HepG2 (cell line): ENCODE measurements at regions not wholly inside any gene's neighbourhood (a gene's known extent, or its start where the extent isn't known, plus 50 kb on each side); places are given as distances from the start of the nearest gene placed in this dataset.

Source experiments
- JUND ChIP-seq: sonication (generic); formaldehyde crosslinking; IDR thresholded peaks from 2 replicates; pipeline ENCODE4 v1.8.0; 2022; ENCODE audit warnings: mild to moderate bottlenecking, missing genetic modification reagents
- MTF2 ChIP-seq: sonication (generic); formaldehyde crosslinking; IDR thresholded peaks from 2 replicates; pipeline ENCODE4 v1.5.0; 2020; ENCODE audit warnings: missing genetic modification reagents, borderline replicate concordance
- REPIN1 ChIP-seq: sonication (generic); formaldehyde crosslinking; IDR thresholded peaks from 2 replicates; pipeline ENCODE4 v1.8.0; 2022; ENCODE audit warnings: missing genetic modification reagents, low read depth, mild to moderate bottlenecking, borderline replicate concordance
- ZNF747 ChIP-seq: sonication (generic); formaldehyde crosslinking; IDR thresholded peaks from 2 replicates; pipeline ENCODE4 v1.8.1; 2023; ENCODE audit warnings: missing genetic modification reagents, mild to moderate bottlenecking, borderline replicate concordance
- ZNF792 ChIP-seq: IDR thresholded peaks from 2 replicates; pipeline ENCODE4 v1.6.1; 2016
- TF ChIP-seq, protein P1 (sequence below): sonication (generic); formaldehyde crosslinking; IDR thresholded peaks from 2 replicates; pipeline ENCODE4 v1.5.0; 2020; ENCODE audit warnings: mild to moderate bottlenecking, missing genetic modification reagents, moderate library complexity
- TF ChIP-seq, protein P2 (sequence below): sonication (generic); formaldehyde crosslinking; IDR thresholded peaks from 2 replicates; pipeline ENCODE4 v1.4.0; 2020; ENCODE audit warnings: missing genetic modification reagents, borderline replicate concordance

DNA sequence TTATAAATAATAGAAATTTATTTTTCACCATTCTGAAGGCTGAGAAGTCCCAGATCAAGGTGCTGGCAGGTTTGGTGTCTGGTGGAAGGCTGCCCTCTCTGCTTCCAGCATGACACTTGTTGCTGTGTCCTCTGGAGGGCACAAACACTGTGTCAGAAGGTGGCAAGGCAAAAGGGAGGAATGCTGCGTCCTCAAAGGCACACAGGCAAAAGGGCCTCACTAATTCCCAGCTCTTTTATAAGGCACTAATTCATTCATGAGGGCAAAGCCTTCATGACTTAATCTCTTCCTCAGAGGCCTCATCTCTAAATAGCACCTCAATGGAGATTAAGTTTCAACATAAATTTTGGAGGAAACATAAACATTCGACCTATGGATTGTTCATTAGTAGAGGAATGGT, 209.5 kb upstream of the SMLR1 start:
- TF ChIP-seq ZNF747 (CRISPR knock-in tag) (no peak), MTF2 (CRISPR knock-in tag) (no peak), REPIN1 (CRISPR knock-in tag) (no peak), ZNF792 (CRISPR knock-in tag) (no peak), JUND (CRISPR knock-in tag) (no peak)
- TF ChIP-seq, protein P1, sequence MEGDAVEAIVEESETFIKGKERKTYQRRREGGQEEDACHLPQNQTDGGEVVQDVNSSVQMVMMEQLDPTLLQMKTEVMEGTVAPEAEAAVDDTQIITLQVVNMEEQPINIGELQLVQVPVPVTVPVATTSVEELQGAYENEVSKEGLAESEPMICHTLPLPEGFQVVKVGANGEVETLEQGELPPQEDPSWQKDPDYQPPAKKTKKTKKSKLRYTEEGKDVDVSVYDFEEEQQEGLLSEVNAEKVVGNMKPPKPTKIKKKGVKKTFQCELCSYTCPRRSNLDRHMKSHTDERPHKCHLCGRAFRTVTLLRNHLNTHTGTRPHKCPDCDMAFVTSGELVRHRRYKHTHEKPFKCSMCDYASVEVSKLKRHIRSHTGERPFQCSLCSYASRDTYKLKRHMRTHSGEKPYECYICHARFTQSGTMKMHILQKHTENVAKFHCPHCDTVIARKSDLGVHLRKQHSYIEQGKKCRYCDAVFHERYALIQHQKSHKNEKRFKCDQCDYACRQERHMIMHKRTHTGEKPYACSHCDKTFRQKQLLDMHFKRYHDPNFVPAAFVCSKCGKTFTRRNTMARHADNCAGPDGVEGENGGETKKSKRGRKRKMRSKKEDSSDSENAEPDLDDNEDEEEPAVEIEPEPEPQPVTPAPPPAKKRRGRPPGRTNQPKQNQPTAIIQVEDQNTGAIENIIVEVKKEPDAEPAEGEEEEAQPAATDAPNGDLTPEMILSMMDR (CRISPR knock-in tag): peak; percentile 32; the same call in 1 of the 2 replicates
- TF ChIP-seq, protein P2, sequence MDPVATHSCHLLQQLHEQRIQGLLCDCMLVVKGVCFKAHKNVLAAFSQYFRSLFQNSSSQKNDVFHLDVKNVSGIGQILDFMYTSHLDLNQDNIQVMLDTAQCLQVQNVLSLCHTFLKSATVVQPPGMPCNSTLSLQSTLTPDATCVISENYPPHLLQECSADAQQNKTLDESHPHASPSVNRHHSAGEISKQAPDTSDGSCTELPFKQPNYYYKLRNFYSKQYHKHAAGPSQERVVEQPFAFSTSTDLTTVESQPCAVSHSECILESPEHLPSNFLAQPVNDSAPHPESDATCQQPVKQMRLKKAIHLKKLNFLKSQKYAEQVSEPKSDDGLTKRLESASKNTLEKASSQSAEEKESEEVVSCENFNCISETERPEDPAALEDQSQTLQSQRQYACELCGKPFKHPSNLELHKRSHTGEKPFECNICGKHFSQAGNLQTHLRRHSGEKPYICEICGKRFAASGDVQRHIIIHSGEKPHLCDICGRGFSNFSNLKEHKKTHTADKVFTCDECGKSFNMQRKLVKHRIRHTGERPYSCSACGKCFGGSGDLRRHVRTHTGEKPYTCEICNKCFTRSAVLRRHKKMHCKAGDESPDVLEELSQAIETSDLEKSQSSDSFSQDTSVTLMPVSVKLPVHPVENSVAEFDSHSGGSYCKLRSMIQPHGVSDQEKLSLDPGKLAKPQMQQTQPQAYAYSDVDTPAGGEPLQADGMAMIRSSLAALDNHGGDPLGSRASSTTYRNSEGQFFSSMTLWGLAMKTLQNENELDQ (CRISPR knock-in tag): no peak
